ENCODE measurements at regions not wholly inside any gene's neighbourhood (a gene's known extent, or its start where the extent isn't known, plus 50 kb on each side); places are given as distances from the start of the nearest gene placed in this dataset.

GRCh38 chr6:112691289-112691688, 344.2 kb downstream of the RFPL4B start:
- H3K9me1 ChIP-seq (replicated peaks; ENCODE audit: control insufficient read depth, extremely low read depth, insufficient read depth, low read length): peaks cover 5% of the 10 kb centered on the region
- dilution Hi-C loops (cut with MboI; ENCODE audit: extremely low pct_ligation_motif_present, low sequenced_read_pairs): no loop called here
- ChIA-PET CTCF (interaction anchor here (1.0 to 1.7 kb wide), 4 partner anchors 10 to 1167 kb away, joined by 3 to 10 read pairs (median 4); no protein-coding TSS in a partner anchor), POLR2A (no interaction called here)
- no TSS peak for BruUV-seq (replicated peaks)
- no peak overlapping the region for H3K4me3 ChIP-seq (replicated peaks in 1 of 3; ENCODE audit: insufficient read depth in 1 of 3, low read depth in 1 of 3, low read length in 3 of 3)
- H3K9me3 ChIP-seq (replicated peaks; ENCODE audit: control insufficient read depth, insufficient read depth, low read length): no peaks in the 10 kb centered on the region
- peak overlapping the region; percentile 18 for H3K27ac ChIP-seq (ENCODE audit: insufficient read depth, low read depth, low read length)
- no peak overlapping the region for H3K9ac ChIP-seq (replicated peaks; ENCODE audit: extremely low read depth, insufficient read depth, low read length)
- peak; percentile 64 for DNase-seq (ENCODE audit: low read depth, low spot score)
- peak overlapping the region; percentile 36 for H3K4me2 ChIP-seq (ENCODE audit: insufficient read depth, low read length)
- intact Hi-C loops (cut with micrococcal nuclease): no loop called here
- no peak for TF ChIP-seq EZH2 (IDR thresholded peaks at IDR 0.05; ENCODE audit: borderline replicate concordance, low read depth, low read length, severe bottlenecking)
- TF ChIP-seq GATA2 (IDR thresholded peaks at IDR 0.05; ENCODE audit: insufficient read depth, insufficient read length, low read depth, low read length): peak; percentile 53
- TF ChIP-seq CTCF (IDR thresholded peaks at IDR 0.05; ENCODE audit: extremely low read depth in 1 of 2, insufficient read depth in 1 of 2, low read depth in 1 of 2, low read length in 2 of 2): no peak
- peak; percentile 71 for TF ChIP-seq FOS (IDR thresholded peaks at IDR 0.05; ENCODE audit: borderline replicate concordance, insufficient read depth, low read length)
- no peak for TF ChIP-seq POLR2AphosphoS5 (IDR thresholded peaks at IDR 0.05; ENCODE audit: insufficient read depth, low read depth, low read length)
- no peak for TF ChIP-seq MAX (IDR thresholded peaks at IDR 0.05; ENCODE audit: insufficient read depth, insufficient read length)
- no peaks in the 10 kb centered on the region for H3K79me2 ChIP-seq (ENCODE audit: control insufficient read depth, insufficient read depth, low read length)
- no peaks in the 10 kb centered on the region for H3K36me3 ChIP-seq (ENCODE audit: control insufficient read depth in 2 of 2, extremely low read depth in 1 of 2, insufficient read depth in 2 of 2, low read length in 2 of 2)
- H3K27me3 ChIP-seq (ENCODE audit: control insufficient read depth in 2 of 2, insufficient read depth in 2 of 2, low read length in 2 of 2): no peaks in the 10 kb centered on the region
- H3K4me1 ChIP-seq (ENCODE audit: control insufficient read depth, extremely low read depth, insufficient read depth, low read length): peaks cover 21% of the 10 kb centered on the region
- no peak overlapping the region for H2AFZ ChIP-seq (ENCODE audit: low read depth, low read length)
- no peaks in the 10 kb centered on the region for H4K20me1 ChIP-seq (replicated peaks; ENCODE audit: control insufficient read depth, extremely low read depth, insufficient read depth, low read length)
- peak; percentile 81 for FAIRE-seq

Measured in endothelial cell of umbilical vein (primary cell).